EL (cell line): ENCODE measurements at regions not wholly inside any gene's neighbourhood (a gene's known extent, or its start where the extent isn't known, plus 50 kb on each side); places are given as distances from the start of the nearest gene placed in this dataset.

Source experiments
- DNase-seq: peaks from one replicate; pipeline ENCODE4 v3.0.0-alpha.2; 2016

GRCh38 chr11:134566311-134566710, 154.3 kb upstream of the B3GAT1 start:
- no peak for DNase-seq

GRCh38 chr11:134565343-134565891, 153.4 kb upstream of the B3GAT1 start:
- DNase-seq: no peak

GRCh38 chr11:134564472-134565200, 152.6 kb upstream of the B3GAT1 start:
- no peak for DNase-seq

- no peak for DNase-seq
These were observed 151.0 kb upstream of the B3GAT1 start for GRCh38 chr11:134562941-134563471.

- DNase-seq: no peak
These were observed 150.2 kb upstream of the B3GAT1 start for GRCh38 chr11:134562196-134562595.

- no peak for DNase-seq
These were observed 149.3 kb upstream of the B3GAT1 start for GRCh38 chr11:134561331-134561720.

GRCh38 chr11:134560566-134561330, 148.7 kb upstream of the B3GAT1 start:
- DNase-seq: no peak

- DNase-seq: no peak
These were observed 148.0 kb upstream of the B3GAT1 start for GRCh38 chr11:134560066-134560465.

GRCh38 chr11:134559602-134559962, 147.5 kb upstream of the B3GAT1 start:
- no peak for DNase-seq

- no peak for DNase-seq
These were observed 147.0 kb upstream of the B3GAT1 start for GRCh38 chr11:134558916-134559601.

- DNase-seq: no peak
These were observed 146.3 kb upstream of the B3GAT1 start for GRCh38 chr11:134558258-134558835.

GRCh38 chr11:134557571-134558257, 145.7 kb upstream of the B3GAT1 start:
- no peak for DNase-seq

- DNase-seq: no peak
These were observed 144.1 kb upstream of the B3GAT1 start for GRCh38 chr11:134556186-134556585.

GRCh38 chr11:134555510-134555909, 143.5 kb upstream of the B3GAT1 start:
- no peak for DNase-seq

- DNase-seq: no peak
These were observed 142.8 kb upstream of the B3GAT1 start for GRCh38 chr11:134554861-134555260.

GRCh38 chr11:134554106-134554505, 142.1 kb upstream of the B3GAT1 start:
- no peak for DNase-seq

- DNase-seq: no peak
These were observed 140.7 kb upstream of the B3GAT1 start for GRCh38 chr11:134552749-134553148.

GRCh38 chr11:134545521-134545920, 133.5 kb upstream of the B3GAT1 start:
- no peak for DNase-seq

GRCh38 chr11:134544095-134544815, 132.2 kb upstream of the B3GAT1 start:
- DNase-seq: no peak

- no peak for DNase-seq
These were observed 131.6 kb upstream of the B3GAT1 start for GRCh38 chr11:134543645-134544044.

- no peak for DNase-seq
These were observed 131.2 kb upstream of the B3GAT1 start for GRCh38 chr11:134543241-134543640.
